ENCODE measurements at regions not wholly inside any gene's neighbourhood (a gene's known extent, or its start where the extent isn't known, plus 50 kb on each side); places are given as distances from the start of the nearest gene placed in this dataset.

DNA sequence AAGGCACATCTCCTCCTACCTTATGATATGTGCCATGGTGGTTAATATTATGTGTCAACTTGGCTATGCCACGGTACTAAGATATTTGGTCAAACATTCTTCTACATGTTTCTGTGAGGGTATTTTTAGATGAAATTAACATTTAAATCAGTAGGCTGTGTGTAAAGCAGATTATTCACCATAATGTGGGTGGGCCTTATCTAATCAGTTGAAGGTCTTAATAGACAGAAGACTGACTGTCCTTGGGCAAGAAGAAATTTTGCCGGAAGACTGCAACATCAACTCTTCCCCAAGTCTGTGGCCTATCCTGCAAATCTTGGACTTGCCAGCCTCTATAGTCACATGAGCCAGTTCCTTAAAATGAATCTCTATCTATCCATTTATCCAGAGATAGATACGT lies 380.1 kb upstream of the DDI1 start:
- no peak overlapping the region for H3K4me3 ChIP-seq
- no peak for ATAC-seq (ENCODE audit: insufficient number of reproducible peaks, low FRiP score, low read depth)
- no peaks in the 10 kb centered on the region for H3K9me3 ChIP-seq
- DNase-seq (ENCODE audit: low spot score), result no peak
- no peak overlapping the region for H3K27ac ChIP-seq
- H3K4me1 ChIP-seq (ENCODE audit: control insufficient read depth in 1 of 2, low read depth in 2 of 2), result no peaks in the 10 kb centered on the region
- no peaks in the 10 kb centered on the region for H3K36me3 ChIP-seq
- no peaks in the 10 kb centered on the region for H3K27me3 ChIP-seq (replicated peaks; ENCODE audit: insufficient read depth)
- TF ChIP-seq, protein P1, sequence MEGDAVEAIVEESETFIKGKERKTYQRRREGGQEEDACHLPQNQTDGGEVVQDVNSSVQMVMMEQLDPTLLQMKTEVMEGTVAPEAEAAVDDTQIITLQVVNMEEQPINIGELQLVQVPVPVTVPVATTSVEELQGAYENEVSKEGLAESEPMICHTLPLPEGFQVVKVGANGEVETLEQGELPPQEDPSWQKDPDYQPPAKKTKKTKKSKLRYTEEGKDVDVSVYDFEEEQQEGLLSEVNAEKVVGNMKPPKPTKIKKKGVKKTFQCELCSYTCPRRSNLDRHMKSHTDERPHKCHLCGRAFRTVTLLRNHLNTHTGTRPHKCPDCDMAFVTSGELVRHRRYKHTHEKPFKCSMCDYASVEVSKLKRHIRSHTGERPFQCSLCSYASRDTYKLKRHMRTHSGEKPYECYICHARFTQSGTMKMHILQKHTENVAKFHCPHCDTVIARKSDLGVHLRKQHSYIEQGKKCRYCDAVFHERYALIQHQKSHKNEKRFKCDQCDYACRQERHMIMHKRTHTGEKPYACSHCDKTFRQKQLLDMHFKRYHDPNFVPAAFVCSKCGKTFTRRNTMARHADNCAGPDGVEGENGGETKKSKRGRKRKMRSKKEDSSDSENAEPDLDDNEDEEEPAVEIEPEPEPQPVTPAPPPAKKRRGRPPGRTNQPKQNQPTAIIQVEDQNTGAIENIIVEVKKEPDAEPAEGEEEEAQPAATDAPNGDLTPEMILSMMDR (IDR thresholded peaks at IDR 0.05), result no peak

DNA sequence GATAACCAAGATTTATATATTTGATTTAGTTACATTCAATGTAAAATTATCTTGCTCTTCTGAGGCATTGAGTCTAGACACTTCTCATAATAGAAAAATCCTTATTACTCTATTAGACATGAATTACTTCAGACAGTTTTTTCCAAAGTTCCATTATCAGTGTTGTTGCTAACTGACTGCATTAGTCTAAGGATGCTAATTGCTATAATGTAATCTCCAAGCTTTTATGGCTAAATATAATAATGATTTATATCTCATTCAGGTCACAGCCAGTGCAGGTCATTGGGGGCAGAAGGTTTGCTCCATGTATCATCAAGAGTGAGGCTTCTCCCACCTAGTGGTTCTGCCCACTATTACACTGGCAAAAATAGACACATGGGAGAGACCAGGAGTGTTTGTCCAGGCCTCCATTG lies 377.2 kb upstream of the DDI1 start:
- H3K9me3 ChIP-seq, result no peaks in the 10 kb centered on the region
- no peaks in the 10 kb centered on the region for H3K4me1 ChIP-seq (ENCODE audit: control insufficient read depth in 1 of 2, low read depth in 2 of 2)
- H3K27ac ChIP-seq, result no peak overlapping the region
- no peaks in the 10 kb centered on the region for H3K27me3 ChIP-seq (replicated peaks; ENCODE audit: insufficient read depth)
- TF ChIP-seq, protein P1 (IDR thresholded peaks at IDR 0.05), result no peak
- DNase-seq (ENCODE audit: low spot score), result no peak
- no peak overlapping the region for H3K4me3 ChIP-seq
- ATAC-seq (ENCODE audit: insufficient number of reproducible peaks, low FRiP score, low read depth), result no peak
- H3K36me3 ChIP-seq, result no peaks in the 10 kb centered on the region

DNA sequence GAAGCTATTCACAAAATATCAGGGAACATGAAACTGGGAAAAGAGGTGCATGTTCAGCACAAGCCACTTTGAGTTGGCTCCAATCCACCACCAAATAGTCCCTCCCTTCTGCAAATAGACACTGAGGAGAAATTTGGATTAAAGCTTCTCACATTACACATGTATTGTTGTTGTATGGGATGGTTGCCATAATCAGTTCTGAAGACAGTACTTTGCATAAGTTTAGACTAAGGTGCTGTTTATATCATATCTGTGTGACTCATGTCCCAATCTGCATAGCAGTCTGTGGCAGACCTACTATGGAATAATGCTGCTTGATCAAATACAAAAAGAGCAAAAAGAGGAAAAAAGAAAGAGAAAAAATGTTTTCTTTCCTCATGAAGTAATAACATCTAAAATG lies 376.7 kb upstream of the DDI1 start:
- Histone ChIP-seq H3K27me3 (replicated peaks; ENCODE audit: insufficient read depth) (no peaks in the 10 kb centered on the region), H3K27ac (no peak overlapping the region), H3K4me1 (ENCODE audit: control insufficient read depth in 1 of 2, low read depth in 2 of 2) (no peaks in the 10 kb centered on the region), H3K36me3 (no peaks in the 10 kb centered on the region), H3K4me3 (no peak overlapping the region), H3K9me3 (no peaks in the 10 kb centered on the region)
- ATAC-seq (ENCODE audit: insufficient number of reproducible peaks, low FRiP score, low read depth), result no peak
- DNase-seq (ENCODE audit: low spot score), result no peak
- TF ChIP-seq, protein P1 (IDR thresholded peaks at IDR 0.05), result no peak

DNA sequence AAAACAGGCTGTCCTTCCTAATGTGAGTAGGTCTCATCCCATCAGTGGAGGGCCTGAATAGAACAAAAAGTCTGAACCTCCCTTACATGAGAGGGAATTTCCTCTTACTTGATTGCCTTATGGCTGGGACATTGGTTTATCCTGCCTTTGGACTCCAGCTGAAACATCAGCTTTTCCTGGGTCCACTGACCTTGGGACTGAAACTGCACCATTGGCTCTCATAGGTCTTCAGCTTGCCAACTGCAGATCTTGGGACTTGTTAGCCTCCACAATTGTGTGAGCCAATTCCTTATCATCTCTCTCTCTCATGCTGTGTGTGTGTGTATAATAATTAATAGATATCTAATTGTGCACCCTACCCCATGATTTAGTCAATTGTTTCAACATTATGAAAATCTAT lies 375.3 kb upstream of the DDI1 start:
- TF ChIP-seq, protein P1 (IDR thresholded peaks at IDR 0.05), result no peak
- no peaks in the 10 kb centered on the region for H3K4me1 ChIP-seq (ENCODE audit: control insufficient read depth in 1 of 2, low read depth in 2 of 2)
- H3K36me3 ChIP-seq, result no peaks in the 10 kb centered on the region
- no peaks in the 10 kb centered on the region for H3K27me3 ChIP-seq (replicated peaks; ENCODE audit: insufficient read depth)
- no peaks in the 10 kb centered on the region for H3K9me3 ChIP-seq
- no peak overlapping the region for H3K4me3 ChIP-seq
- ATAC-seq (ENCODE audit: insufficient number of reproducible peaks, low FRiP score, low read depth) (no peak), DNase-seq (ENCODE audit: low spot score) (no peak)
- H3K27ac ChIP-seq, result no peak overlapping the region

DNA sequence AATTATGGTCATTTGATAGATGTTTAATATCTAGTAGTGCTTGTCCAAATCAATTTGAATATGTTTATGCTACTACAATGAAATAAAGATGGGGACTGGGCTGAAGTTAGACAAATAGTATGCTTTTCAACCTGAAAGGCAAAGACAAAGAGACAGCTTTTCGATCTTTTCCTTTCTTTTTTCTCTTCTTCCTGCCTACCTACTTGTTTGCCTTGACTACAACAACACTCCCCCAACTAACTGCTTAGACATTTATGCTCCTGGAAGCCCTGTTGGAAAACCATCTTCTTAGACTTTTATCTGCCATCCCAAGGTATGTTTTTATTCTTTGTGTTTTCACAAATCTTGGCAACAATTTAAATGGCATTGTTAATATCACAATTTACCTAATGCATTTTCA lies 374.4 kb upstream of the DDI1 start:
- Histone ChIP-seq H3K27me3 (replicated peaks; ENCODE audit: insufficient read depth) (no peaks in the 10 kb centered on the region), H3K36me3 (no peaks in the 10 kb centered on the region), H3K4me3 (no peak overlapping the region), H3K9me3 (no peaks in the 10 kb centered on the region), H3K27ac (no peak overlapping the region), H3K4me1 (ENCODE audit: control insufficient read depth in 1 of 2, low read depth in 2 of 2) (no peaks in the 10 kb centered on the region)
- ATAC-seq (ENCODE audit: insufficient number of reproducible peaks, low FRiP score, low read depth) (no peak), DNase-seq (ENCODE audit: low spot score) (no peak)
- TF ChIP-seq, protein P1 (IDR thresholded peaks at IDR 0.05), result no peak

Measured in thoracic aorta (tissue), 2 donors.